PC-3 (cell line): ENCODE measurements at regions not wholly inside any gene's neighbourhood (a gene's known extent, or its start where the extent isn't known, plus 50 kb on each side); places are given as distances from the start of the nearest gene placed in this dataset.

Experiments used
- ATAC-seq: fragments of 200-7000 bp; cut with Tn5 transposase; 2 replicates; pipeline ENCODE4 v1.9.1; 2020; ENCODE audit warnings: mild to moderate bottlenecking, moderate library complexity
- BruUV-seq: library from RNA; stranded (reverse); fragments of 400-500 nt; replicated peaks from 2 replicates; lab custom pipeline; 2021; lab: Mats Ljungman, UMichigan
- CTCF ChIA-PET: fragments of 300-600 bp; sonication (Branson Sonifier 250); formaldehyde crosslinking; loops from one replicate; lab custom pipeline; 2022; ENCODE audit warnings: antibody characterized with exemption; lab: Charles Lee
- POLR2A ChIA-PET: fragments of 300-600 bp; sonication (Branson Sonifier 250); formaldehyde crosslinking; loops from one replicate; lab custom pipeline; 2022; ENCODE audit warnings: antibody characterized with exemption; ENCODE audit not compliant: unreplicated experiment; lab: Charles Lee
- DNase-seq: peaks from one replicate; pipeline ENCODE4 v3.0.0-alpha.2; 2015
- H2AFZ ChIP-seq: fragments of 300-600 bp; sonication (generic); 2 replicates; pipeline ENCODE4 v1.6.0; 2016; ENCODE audit warnings: antibody characterized with exemption, low read length
- H3F3A ChIP-seq: fragments of 300-600 bp; sonication (generic); one replicate; pipeline ENCODE4 v1.6.0; 2017; ENCODE audit warnings: antibody characterized with exemption, low read length, control low read depth, mild to moderate bottlenecking; ENCODE audit not compliant: unreplicated experiment
- H3K27ac ChIP-seq: fragments of 300-600 bp; sonication (generic); 2 replicates; pipeline ENCODE4 v1.5.1; 2016; ENCODE audit warnings: mild to moderate bottlenecking, low read length
- H3K27me3 ChIP-seq: fragments of 300-600 bp; sonication (generic); 2 replicates; pipeline ENCODE4 v1.6.1; 2016; ENCODE audit warnings: low read length, mixed read lengths
- H3K36me3 ChIP-seq: fragments of 300-600 bp; sonication (generic); 2 replicates; pipeline ENCODE4 v1.6.1; 2016; ENCODE audit warnings: low read depth, mixed run types, low read length, mixed read lengths
- H3K4me1 ChIP-seq: fragments of 300-600 bp; sonication (generic); 2 replicates; pipeline ENCODE4 v1.5.1; 2016; ENCODE audit warnings: low read length; ENCODE audit not compliant: insufficient read depth
- H3K4me2 ChIP-seq: fragments of 300-600 bp; sonication (generic); 2 replicates; pipeline ENCODE4 v1.6.0; 2016; ENCODE audit warnings: low read length
- H3K4me3 ChIP-seq: fragments of 300-600 bp; sonication (generic); 2 replicates; pipeline ENCODE4 v1.5.1; 2016; ENCODE audit warnings: mild to moderate bottlenecking, low read length, mixed read lengths
- H3K79me2 ChIP-seq: fragments of 300-600 bp; sonication (generic); 2 replicates; pipeline ENCODE4 v1.6.1; 2017; ENCODE audit warnings: low read length, mixed read lengths
- H3K9ac ChIP-seq: fragments of 300-600 bp; sonication (generic); 2 replicates; pipeline ENCODE4 v1.6.0; 2016; ENCODE audit warnings: mild to moderate bottlenecking, low read length
- H3K9me2 ChIP-seq: fragments of 300-600 bp; sonication (generic); replicated peaks from 2 replicates; pipeline ENCODE4 v1.6.1; 2016; ENCODE audit warnings: mixed run types, low read length, mixed read lengths
- H3K9me3 ChIP-seq: fragments of 300-600 bp; sonication (generic); 2 replicates; pipeline ENCODE4 v1.6.1; 2016; ENCODE audit warnings: low read length, mixed read lengths
- H4K20me1 ChIP-seq: fragments of 300-600 bp; sonication (generic); 2 replicates; pipeline ENCODE4 v1.6.1; 2016; ENCODE audit warnings: low read length, mixed read lengths
- CTCF ChIP-seq: fragments of 300-600 bp; sonication (generic); conservative IDR thresholded peaks from 2 replicates; pipeline ENCODE4 v1.5.1; 2017; ENCODE audit warnings: antibody characterized with exemption, low read depth, mild to moderate bottlenecking, low read length
- EZH2 ChIP-seq: fragments of 300-600 bp; sonication (generic); IDR thresholded peaks from one replicate; pipeline ENCODE4 v1.6.1; 2017; ENCODE audit warnings: antibody characterized with exemption, mild to moderate bottlenecking, low read length; ENCODE audit not compliant: unreplicated experiment
- EZH2phosphoT487 ChIP-seq: fragments of 300-600 bp; sonication (generic); IDR thresholded peaks from 2 replicates; pipeline ENCODE4 v1.6.1; 2018; ENCODE audit warnings: mild to moderate bottlenecking, antibody characterized with exemption, low read length, borderline replicate concordance
- intact Hi-C: fragments of 100-400 bp; cut with micrococcal nuclease; formaldehyde crosslinking; loops from 2 replicates; pipeline ENCODE4 v1.9.0; 2023

GRCh38 chr5:135695656-135696313 is 117.0 kb upstream of the CXCL14 start:
- Histone ChIP-seq H3K36me3 (no peaks in the 10 kb centered on the region), H3K79me2 (no peaks in the 10 kb centered on the region), H3K9me3 (no peaks in the 10 kb centered on the region), H3K27ac (no peak overlapping the region), H3K4me2 (no peak overlapping the region), H3K4me3 (no peak overlapping the region), H3K27me3 (peaks cover 34% of the 10 kb centered on the region), H3K9me2 (no peaks in the 10 kb centered on the region), H3F3A (no peaks in the 10 kb centered on the region), H4K20me1 (no peaks in the 10 kb centered on the region), H2AFZ (no peak overlapping the region), H3K4me1 (no peaks in the 10 kb centered on the region), H3K9ac (no peak overlapping the region)
- ATAC-seq (no peak), DNase-seq (no peak)
- intact Hi-C loops, result no loop called here
- BruUV-seq, result no TSS peak
- CTCF ChIA-PET, result no interaction called here
- POLR2A ChIA-PET, result no interaction called here
- no peak for TF ChIP-seq EZH2phosphoT487
- no peak for TF ChIP-seq EZH2
- no peak for TF ChIP-seq CTCF

GRCh38 chr5:135694906-135695305 is 116.1 kb upstream of the CXCL14 start:
- intact Hi-C loops, result no loop called here
- Histone ChIP-seq H3K4me3 (no peak overlapping the region), H3K4me1 (no peaks in the 10 kb centered on the region), H4K20me1 (no peaks in the 10 kb centered on the region), H3K36me3 (no peaks in the 10 kb centered on the region), H2AFZ (no peak overlapping the region), H3K4me2 (no peak overlapping the region), H3K27ac (no peak overlapping the region), H3K9me3 (no peaks in the 10 kb centered on the region), H3F3A (no peaks in the 10 kb centered on the region), H3K27me3 (peaks cover 42% of the 10 kb centered on the region), H3K9me2 (no peaks in the 10 kb centered on the region), H3K9ac (no peak overlapping the region), H3K79me2 (no peaks in the 10 kb centered on the region)
- BruUV-seq, result no TSS peak
- CTCF ChIA-PET, result no interaction called here
- POLR2A ChIA-PET, result no interaction called here
- TF ChIP-seq EZH2phosphoT487 (no peak), EZH2 (no peak), CTCF (no peak)
- ATAC-seq (no peak), DNase-seq (no peak)

DNA sequence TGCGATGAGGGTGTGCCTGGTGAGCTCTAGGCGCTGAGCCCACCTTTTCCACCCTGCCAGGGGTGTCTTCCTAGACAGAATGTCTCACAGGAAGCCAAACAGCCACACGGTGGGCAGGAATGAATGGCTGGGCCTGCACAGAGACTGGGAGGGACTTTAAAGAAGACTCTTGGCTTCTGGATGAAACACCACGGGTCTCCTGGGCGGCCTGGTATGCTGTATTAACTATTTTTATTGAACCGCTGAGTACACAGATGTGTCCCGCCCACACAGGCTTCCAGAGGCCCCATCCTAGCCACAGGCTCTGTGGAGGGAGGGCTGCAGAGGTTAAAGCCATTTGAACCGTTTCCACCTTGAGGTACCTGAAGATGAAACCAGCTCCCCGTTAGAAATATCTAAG is 115.2 kb upstream of the CXCL14 start:
- no peak overlapping the region for H3K4me3 ChIP-seq
- H3K27me3 ChIP-seq, result peaks cover 51% of the 10 kb centered on the region
- CTCF ChIA-PET, result no interaction called here

More for the DNA sequence above, 115.2 kb upstream of the CXCL14 start:
- intact Hi-C loops, result no loop called here
- Histone ChIP-seq H3K4me1 (no peaks in the 10 kb centered on the region), H3K9ac (no peak overlapping the region), H3K4me2 (no peak overlapping the region), H3K36me3 (no peaks in the 10 kb centered on the region), H2AFZ (no peak overlapping the region), H4K20me1 (no peaks in the 10 kb centered on the region), H3F3A (no peaks in the 10 kb centered on the region), H3K79me2 (no peaks in the 10 kb centered on the region), H3K9me2 (no peaks in the 10 kb centered on the region), H3K27ac (no peak overlapping the region), H3K9me3 (no peaks in the 10 kb centered on the region)
- DNase-seq (no peak), ATAC-seq (no peak)
- POLR2A ChIA-PET, result no interaction called here
- BruUV-seq, result no TSS peak
- TF ChIP-seq EZH2 (no peak), CTCF (no peak), EZH2phosphoT487 (no peak)
